Calu3 (cell line): ENCODE measurements at regions not wholly inside any gene's neighbourhood (a gene's known extent, or its start where the extent isn't known, plus 50 kb on each side); places are given as distances from the start of the nearest gene placed in this dataset.
"Not testable (repeated sequence)": the region's sequence is repeated elsewhere in the genome, so short reads cannot be mapped to it uniquely, and the experiment has no call there.

Source experiments
- BruUV-seq: library from RNA; stranded (reverse); fragments of 400-500 nt; replicated peaks from 2 replicates; lab custom pipeline; 2021; lab: Mats Ljungman, UMichigan
- CTCF ChIA-PET: fragments of 300-600 bp; sonication (Branson Sonifier 250); formaldehyde crosslinking; loops from one replicate; lab custom pipeline; 2022; ENCODE audit warnings: antibody characterized with exemption; lab: Charles Lee
- DNase-seq: peaks from one replicate; pipeline ENCODE4 v3.0.0; 2022
- H3K27ac Mint-ChIP-seq: one replicate; pipeline ENCODE4 v1.8.0; 2022; ENCODE audit warnings: mixed read lengths; ENCODE audit not compliant: unreplicated experiment
- H3K27me3 Mint-ChIP-seq: one replicate; pipeline ENCODE4 v1.8.0; 2022; ENCODE audit warnings: mixed read lengths; ENCODE audit not compliant: unreplicated experiment
- H3K36me3 Mint-ChIP-seq: one replicate; pipeline ENCODE4 v1.8.0; 2022; ENCODE audit warnings: mild to moderate bottlenecking, moderate library complexity, mixed read lengths; ENCODE audit not compliant: insufficient read depth, unreplicated experiment
- H3K4me1 Mint-ChIP-seq: one replicate; pipeline ENCODE4 v1.8.0; 2022; ENCODE audit warnings: mild to moderate bottlenecking, low read depth, mixed read lengths; ENCODE audit not compliant: unreplicated experiment
- H3K4me3 Mint-ChIP-seq: one replicate; pipeline ENCODE4 v1.8.0; 2022; ENCODE audit warnings: mild to moderate bottlenecking, low read depth, moderate library complexity, mixed read lengths; ENCODE audit not compliant: unreplicated experiment
- H3K9me3 Mint-ChIP-seq: one replicate; pipeline ENCODE4 v1.8.0; 2022; ENCODE audit warnings: low read depth, mixed read lengths; ENCODE audit not compliant: unreplicated experiment
- intact Hi-C: fragments of 100-400 bp; cut with micrococcal nuclease; formaldehyde crosslinking; loops from one replicate; pipeline ENCODE4 v1.10.0; 2022; ENCODE audit not compliant: unreplicated experiment
- TF ChIP-seq, protein P1 (sequence below): fragments of 200-600 bp; IDR thresholded peaks from one replicate; pipeline ENCODE4 v1.8.0; 2022; ENCODE audit warnings: antibody characterized with exemption; ENCODE audit not compliant: unreplicated experiment

GRCh38 chr13:69617587-69617986, 490.0 kb upstream of the ATXN8OS start:
- Mint-ChIP-seq H3K27ac (no peak overlapping the region), H3K27me3 (no peaks in the 10 kb centered on the region), H3K4me1 (no peaks in the 10 kb centered on the region), H3K36me3 (no peaks in the 10 kb centered on the region), H3K9me3 (no peaks in the 10 kb centered on the region), H3K4me3 (no peak overlapping the region)
- CTCF ChIA-PET: no interaction called here
- intact Hi-C loops: no loop called here
- no peak for DNase-seq
- BruUV-seq: no TSS peak
- TF ChIP-seq, protein P1, sequence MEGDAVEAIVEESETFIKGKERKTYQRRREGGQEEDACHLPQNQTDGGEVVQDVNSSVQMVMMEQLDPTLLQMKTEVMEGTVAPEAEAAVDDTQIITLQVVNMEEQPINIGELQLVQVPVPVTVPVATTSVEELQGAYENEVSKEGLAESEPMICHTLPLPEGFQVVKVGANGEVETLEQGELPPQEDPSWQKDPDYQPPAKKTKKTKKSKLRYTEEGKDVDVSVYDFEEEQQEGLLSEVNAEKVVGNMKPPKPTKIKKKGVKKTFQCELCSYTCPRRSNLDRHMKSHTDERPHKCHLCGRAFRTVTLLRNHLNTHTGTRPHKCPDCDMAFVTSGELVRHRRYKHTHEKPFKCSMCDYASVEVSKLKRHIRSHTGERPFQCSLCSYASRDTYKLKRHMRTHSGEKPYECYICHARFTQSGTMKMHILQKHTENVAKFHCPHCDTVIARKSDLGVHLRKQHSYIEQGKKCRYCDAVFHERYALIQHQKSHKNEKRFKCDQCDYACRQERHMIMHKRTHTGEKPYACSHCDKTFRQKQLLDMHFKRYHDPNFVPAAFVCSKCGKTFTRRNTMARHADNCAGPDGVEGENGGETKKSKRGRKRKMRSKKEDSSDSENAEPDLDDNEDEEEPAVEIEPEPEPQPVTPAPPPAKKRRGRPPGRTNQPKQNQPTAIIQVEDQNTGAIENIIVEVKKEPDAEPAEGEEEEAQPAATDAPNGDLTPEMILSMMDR: no peak

DNA sequence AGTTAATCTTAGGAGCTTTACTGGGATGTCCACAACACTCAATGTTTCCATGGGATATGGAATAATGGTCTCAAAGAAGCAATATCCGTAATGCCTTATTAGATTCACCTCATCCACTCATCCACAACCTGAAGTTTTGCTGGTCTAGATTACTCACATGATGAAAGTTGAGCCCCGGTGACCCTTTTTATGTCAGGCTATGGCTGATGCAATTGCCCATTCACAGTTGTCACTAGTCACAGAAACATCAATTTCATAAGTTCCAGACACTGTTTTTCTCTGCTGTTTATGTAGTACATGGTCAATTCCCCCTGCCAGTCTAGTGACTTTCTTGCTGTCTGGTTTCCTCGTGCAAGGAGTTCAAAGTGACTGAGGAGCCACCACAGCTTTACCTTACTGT, 491.2 kb upstream of the ATXN8OS start:
- no TSS peak for BruUV-seq
- H3K27me3 Mint-ChIP-seq: no peaks in the 10 kb centered on the region
- TF ChIP-seq, protein P1: no peak
- no peak overlapping the region for H3K27ac Mint-ChIP-seq
- H3K4me1 Mint-ChIP-seq: no peaks in the 10 kb centered on the region
- no peaks in the 10 kb centered on the region for H3K9me3 Mint-ChIP-seq
- intact Hi-C loops: no loop called here
- H3K4me3 Mint-ChIP-seq: no peak overlapping the region
- no peak for DNase-seq
- no peaks in the 10 kb centered on the region for H3K36me3 Mint-ChIP-seq
- CTCF ChIA-PET: no interaction called here

- H3K36me3 Mint-ChIP-seq, DNase-seq, H3K27me3 Mint-ChIP-seq, CTCF ChIA-PET, H3K4me1 Mint-ChIP-seq, H3K4me3 Mint-ChIP-seq, intact Hi-C loops, BruUV-seq, H3K27ac Mint-ChIP-seq, H3K9me3 Mint-ChIP-seq: not testable (repeated sequence)
Measured at GRCh38 chr13:69615055-69615454, 492.6 kb upstream of the ATXN8OS start.

GRCh38 chr13:69604698-69605097, 502.9 kb upstream of the ATXN8OS start:
- TF ChIP-seq, protein P1: no peak
- Mint-ChIP-seq H3K36me3 (no peaks in the 10 kb centered on the region), H3K4me1 (no peaks in the 10 kb centered on the region), H3K27me3 (no peaks in the 10 kb centered on the region), H3K4me3 (no peak overlapping the region), H3K27ac (no peak overlapping the region), H3K9me3 (peaks cover 2% of the 10 kb centered on the region)
- intact Hi-C loops: no loop called here
- DNase-seq: no peak
- CTCF ChIA-PET: no interaction called here
- no TSS peak for BruUV-seq

DNA sequence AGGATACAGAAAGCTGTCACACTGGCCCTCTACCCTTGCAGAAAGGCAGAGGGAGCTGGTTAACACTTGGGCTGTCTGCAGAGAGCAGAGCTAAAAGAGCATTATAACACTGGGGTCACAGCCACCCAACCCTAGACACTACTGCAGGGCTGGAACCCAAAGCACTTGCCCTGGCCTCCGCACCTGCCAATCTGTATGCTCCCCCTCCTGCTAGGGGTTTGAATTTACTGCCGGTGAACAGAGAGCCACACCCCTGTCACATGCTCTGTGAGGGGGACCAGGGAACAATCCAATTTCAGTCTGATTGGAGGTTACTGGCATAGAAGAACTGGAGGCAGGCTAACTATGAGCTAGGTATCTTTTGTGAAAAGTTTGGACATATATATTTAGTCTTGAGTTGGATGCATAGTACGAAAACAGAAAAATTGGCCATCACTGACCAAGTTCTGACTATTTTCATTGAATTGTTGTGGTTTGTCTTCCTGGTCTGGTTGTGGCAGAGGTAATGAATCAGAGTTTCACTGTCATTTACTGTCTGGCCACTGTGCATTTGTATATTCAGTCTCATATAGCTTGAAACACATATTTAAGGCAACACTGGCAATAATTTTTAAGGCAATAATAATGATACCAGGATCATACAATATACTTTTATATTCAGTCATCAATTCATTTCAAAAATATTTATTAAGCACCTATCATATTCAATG, 504.3 kb upstream of the ATXN8OS start:
- no peak overlapping the region for H3K4me3 Mint-ChIP-seq
- no peaks in the 10 kb centered on the region for H3K4me1 Mint-ChIP-seq
- peaks cover 2% of the 10 kb centered on the region for H3K9me3 Mint-ChIP-seq
- intact Hi-C loops: no loop called here
- H3K36me3 Mint-ChIP-seq: no peaks in the 10 kb centered on the region
- CTCF ChIA-PET: no interaction called here
- TF ChIP-seq, protein P1: no peak
- no peak for DNase-seq
- H3K27me3 Mint-ChIP-seq: no peaks in the 10 kb centered on the region
- BruUV-seq: no TSS peak
- no peak overlapping the region for H3K27ac Mint-ChIP-seq
